ENCODE measurements at regions not wholly inside any gene's neighbourhood (a gene's known extent, or its start where the extent isn't known, plus 50 kb on each side); places are given as distances from the start of the nearest gene placed in this dataset.

GRCh38 chr5:67381236-67381880, 184.8 kb upstream of the CD180 start:
- Histone ChIP-seq H3K9ac (ENCODE audit: extremely low read depth, insufficient read length, low read length) (no peak overlapping the region), H3K27me3 (ENCODE audit: insufficient read depth, low read length) (no peaks in the 10 kb centered on the region), H3K27ac (ENCODE audit: insufficient read length, low read depth, low read length) (no peak overlapping the region), H3K14ac (ENCODE audit: insufficient read depth, low read length) (no peak overlapping the region), H3K4me2 (ENCODE audit: insufficient read depth, insufficient read length, low read length) (no peak overlapping the region), H3K79me2 (ENCODE audit: insufficient read depth, low read length) (no peaks in the 10 kb centered on the region), H2BK120ac (ENCODE audit: low read depth, low read length, poor library complexity, severe bottlenecking) (no peak overlapping the region), H3K18ac (ENCODE audit: insufficient read length, low read depth, low read length) (no peak overlapping the region), H2BK20ac (ENCODE audit: low read depth, low read length, poor library complexity, severe bottlenecking) (no peak overlapping the region), H4K5ac (ENCODE audit: insufficient read length, low read depth, low read length) (no peak overlapping the region), H3K56ac (ENCODE audit: insufficient read length, low read depth, low read length) (no peak overlapping the region), H3K79me1 (ENCODE audit: insufficient read depth, low read depth, low read length, poor library complexity, severe bottlenecking) (no peaks in the 10 kb centered on the region), H3K9me3 (ENCODE audit: control insufficient read depth, low read depth, low read length) (no peaks in the 10 kb centered on the region), H3K4ac (ENCODE audit: low read depth, low read length) (no peak overlapping the region), H4K91ac (ENCODE audit: insufficient read length, low read depth, low read length) (no peak overlapping the region), H2AK5ac (ENCODE audit: insufficient read length, low read length) (no peak overlapping the region), H2BK5ac (ENCODE audit: insufficient read length, low read length) (no peak overlapping the region), H2BK15ac (ENCODE audit: low read depth, low read length) (no peak overlapping the region), H3K4me1 (ENCODE audit: insufficient read depth, low read length) (no peaks in the 10 kb centered on the region), H3K23ac (ENCODE audit: insufficient read length, low read depth, low read length) (no peak overlapping the region), H4K20me1 (ENCODE audit: control insufficient read depth, insufficient read depth, insufficient read length) (no peaks in the 10 kb centered on the region), H3K23me2 (ENCODE audit: insufficient read length, low read depth, low read length, poor library complexity, severe bottlenecking) (no peaks in the 10 kb centered on the region), H3T11ph (ENCODE audit: low read length) (no peak overlapping the region), H4K8ac (replicated peaks; ENCODE audit: insufficient read length, low read depth, low read length) (no peak overlapping the region), H2BK12ac (ENCODE audit: insufficient read length, low read depth, low read length) (no peak overlapping the region), H2AFZ (ENCODE audit: low read length) (no peak overlapping the region)
- no peak overlapping the region for H3K27ac Mint-ChIP-seq
- no peak for DNase-seq
- H3K9me3 Mint-ChIP-seq: 0 out of 5 replicates have a peak, but pooled peaks cover 0 to 2% of the 10 kb centered on the region in 2 experiments
- no peaks in the 10 kb centered on the region for H3K36me3 Mint-ChIP-seq (ENCODE audit: insufficient read depth in 1 of 3, low read depth in 3 of 3)
- no peaks in the 10 kb centered on the region for H3K27me3 Mint-ChIP-seq (ENCODE audit: low read depth)
- TF ChIP-seq, protein P1, sequence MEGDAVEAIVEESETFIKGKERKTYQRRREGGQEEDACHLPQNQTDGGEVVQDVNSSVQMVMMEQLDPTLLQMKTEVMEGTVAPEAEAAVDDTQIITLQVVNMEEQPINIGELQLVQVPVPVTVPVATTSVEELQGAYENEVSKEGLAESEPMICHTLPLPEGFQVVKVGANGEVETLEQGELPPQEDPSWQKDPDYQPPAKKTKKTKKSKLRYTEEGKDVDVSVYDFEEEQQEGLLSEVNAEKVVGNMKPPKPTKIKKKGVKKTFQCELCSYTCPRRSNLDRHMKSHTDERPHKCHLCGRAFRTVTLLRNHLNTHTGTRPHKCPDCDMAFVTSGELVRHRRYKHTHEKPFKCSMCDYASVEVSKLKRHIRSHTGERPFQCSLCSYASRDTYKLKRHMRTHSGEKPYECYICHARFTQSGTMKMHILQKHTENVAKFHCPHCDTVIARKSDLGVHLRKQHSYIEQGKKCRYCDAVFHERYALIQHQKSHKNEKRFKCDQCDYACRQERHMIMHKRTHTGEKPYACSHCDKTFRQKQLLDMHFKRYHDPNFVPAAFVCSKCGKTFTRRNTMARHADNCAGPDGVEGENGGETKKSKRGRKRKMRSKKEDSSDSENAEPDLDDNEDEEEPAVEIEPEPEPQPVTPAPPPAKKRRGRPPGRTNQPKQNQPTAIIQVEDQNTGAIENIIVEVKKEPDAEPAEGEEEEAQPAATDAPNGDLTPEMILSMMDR (conservative IDR thresholded peaks at IDR 0.05): no peak
- no CpG with 5 or more reads among the region's 2 CpGs for WGBS (ENCODE audit: extremely low coverage, insufficient read length, low lambda C conversion rate)
- no peak overlapping the region for H3K4me3 Mint-ChIP-seq
- H3K4me1 Mint-ChIP-seq: no peaks in the 10 kb centered on the region
